ENCODE measurements at regions not wholly inside any gene's neighbourhood (a gene's known extent, or its start where the extent isn't known, plus 50 kb on each side); places are given as distances from the start of the nearest gene placed in this dataset.

DNA sequence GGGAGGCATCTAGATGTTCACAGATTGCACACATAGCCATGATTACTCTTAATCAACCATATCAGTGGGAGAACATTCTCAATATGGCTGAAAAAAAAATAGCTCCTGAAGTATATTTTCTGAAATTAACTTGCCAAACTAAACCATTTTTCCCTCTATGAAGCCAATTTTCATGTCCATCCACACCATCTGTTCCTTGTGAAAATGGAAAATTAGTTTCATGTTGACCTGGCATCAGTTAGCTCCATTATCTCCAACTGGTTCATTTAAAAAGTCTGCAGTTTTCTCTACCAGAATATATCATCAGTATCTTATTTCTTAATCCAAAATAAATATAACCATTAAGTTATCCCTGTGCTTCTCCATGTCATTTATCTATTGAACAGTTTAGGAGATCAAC lies 138.8 kb upstream of the CDH10 start:
- peaks cover 37% of the 10 kb centered on the region for H3K9me3 Mint-ChIP-seq
- H3K4me1 Mint-ChIP-seq (ENCODE audit: low read depth) = no peaks in the 10 kb centered on the region
- no peaks in the 10 kb centered on the region for H3K27me3 Mint-ChIP-seq (ENCODE audit: low read depth)
- H3K36me3 Mint-ChIP-seq (ENCODE audit: low read depth) = no peaks in the 10 kb centered on the region
- H3K27ac Mint-ChIP-seq = no peak overlapping the region
- H3K4me3 Mint-ChIP-seq = no peak overlapping the region

DNA sequence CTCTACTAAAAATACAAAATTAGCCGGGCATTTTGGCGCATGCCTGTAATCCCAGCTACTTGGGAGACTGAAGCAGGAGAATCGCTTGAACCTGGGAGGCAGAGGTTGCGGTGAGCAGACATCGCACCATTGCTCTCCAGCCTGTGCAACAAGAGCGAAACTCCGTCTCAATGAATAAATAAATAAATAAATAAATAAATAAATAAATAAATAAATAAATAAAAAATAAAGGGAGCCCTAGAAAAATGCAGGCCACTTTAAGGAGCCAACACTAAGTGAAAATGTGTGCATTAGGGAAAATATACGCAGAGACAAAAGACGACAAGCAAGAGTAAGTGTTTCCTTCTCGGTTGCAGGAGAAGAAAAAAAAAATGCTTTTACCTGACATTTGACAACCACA lies 132.6 kb upstream of the CDH10 start:
- Mint-ChIP-seq H3K4me1 (ENCODE audit: low read depth) (no peaks in the 10 kb centered on the region), H3K36me3 (ENCODE audit: low read depth) (no peaks in the 10 kb centered on the region), H3K9me3 (peaks cover 33% of the 10 kb centered on the region), H3K27me3 (ENCODE audit: low read depth) (no peaks in the 10 kb centered on the region), H3K4me3 (no peak overlapping the region), H3K27ac (no peak overlapping the region)

DNA sequence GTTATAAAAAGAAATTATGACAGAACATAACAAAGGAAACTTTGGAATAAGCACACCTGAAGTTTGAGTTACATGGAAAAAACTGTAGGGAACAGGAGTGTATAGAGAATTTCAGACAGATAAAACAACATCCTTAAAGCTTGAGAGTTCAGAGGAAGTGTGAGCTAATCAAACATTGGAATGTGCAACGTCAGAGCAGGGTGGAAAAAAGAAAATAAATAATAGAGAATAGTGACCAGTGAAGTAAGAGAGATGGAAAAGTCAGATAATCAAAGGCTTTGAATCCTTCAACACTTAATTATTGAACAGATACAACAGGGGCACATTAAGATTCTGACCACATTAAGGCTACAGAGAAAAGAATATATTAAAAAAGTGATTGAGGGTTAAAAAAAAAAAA lies 128.5 kb upstream of the CDH10 start:
- H3K9me3 Mint-ChIP-seq = peaks cover 24% of the 10 kb centered on the region
- no peaks in the 10 kb centered on the region for H3K36me3 Mint-ChIP-seq (ENCODE audit: low read depth)
- no peak overlapping the region for H3K4me3 Mint-ChIP-seq
- no peaks in the 10 kb centered on the region for H3K4me1 Mint-ChIP-seq (ENCODE audit: low read depth)
- H3K27ac Mint-ChIP-seq = no peak overlapping the region
- no peaks in the 10 kb centered on the region for H3K27me3 Mint-ChIP-seq (ENCODE audit: low read depth)

DNA sequence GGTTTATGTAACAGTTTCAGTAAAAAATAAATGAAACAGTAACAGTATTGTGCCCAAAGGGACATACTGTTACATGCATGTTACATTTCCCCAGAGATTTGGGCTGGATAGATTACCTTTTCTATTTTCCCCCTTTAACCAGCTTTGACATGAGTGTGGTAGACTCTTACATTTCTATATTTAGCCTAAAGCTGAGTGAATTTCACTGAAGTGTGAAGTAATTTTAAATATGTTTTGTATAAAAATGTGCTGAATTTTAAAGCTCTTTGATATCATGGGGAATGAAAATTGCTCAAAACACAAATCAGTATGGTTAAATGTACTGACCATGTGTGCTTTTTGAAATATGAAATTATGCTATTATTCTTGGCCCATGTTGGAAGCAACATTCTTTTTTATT lies 122.3 kb upstream of the CDH10 start:
- H3K27ac Mint-ChIP-seq = no peak overlapping the region
- H3K36me3 Mint-ChIP-seq (ENCODE audit: low read depth) = no peaks in the 10 kb centered on the region
- no peaks in the 10 kb centered on the region for H3K4me1 Mint-ChIP-seq (ENCODE audit: low read depth)
- peaks cover 25% of the 10 kb centered on the region for H3K9me3 Mint-ChIP-seq
- H3K4me3 Mint-ChIP-seq = no peak overlapping the region
- no peaks in the 10 kb centered on the region for H3K27me3 Mint-ChIP-seq (ENCODE audit: low read depth)

DNA sequence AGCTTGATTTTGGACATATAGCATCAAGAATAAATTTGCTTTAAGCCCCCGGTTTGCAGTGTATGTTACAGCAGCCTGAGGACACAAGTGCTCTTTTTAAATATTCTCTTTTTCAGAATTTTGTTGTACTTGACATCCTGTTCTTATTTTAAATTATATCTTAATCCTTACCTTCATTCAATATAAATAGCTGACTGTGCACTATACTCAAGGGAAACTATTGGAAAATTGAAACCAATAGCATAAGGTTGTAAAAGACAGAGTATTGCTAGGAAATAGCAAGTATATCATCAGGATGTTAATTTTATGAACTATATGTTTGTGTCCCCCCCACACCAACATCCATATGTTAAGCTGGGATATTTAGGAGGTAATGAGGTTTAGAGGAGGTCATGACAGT lies 120.4 kb upstream of the CDH10 start:
- no peaks in the 10 kb centered on the region for H3K36me3 Mint-ChIP-seq (ENCODE audit: low read depth)
- H3K4me3 Mint-ChIP-seq = no peak overlapping the region
- H3K27ac Mint-ChIP-seq = no peak overlapping the region
- H3K9me3 Mint-ChIP-seq = peaks cover 32% of the 10 kb centered on the region
- H3K27me3 Mint-ChIP-seq (ENCODE audit: low read depth) = no peaks in the 10 kb centered on the region
- H3K4me1 Mint-ChIP-seq (ENCODE audit: low read depth) = no peaks in the 10 kb centered on the region

DNA sequence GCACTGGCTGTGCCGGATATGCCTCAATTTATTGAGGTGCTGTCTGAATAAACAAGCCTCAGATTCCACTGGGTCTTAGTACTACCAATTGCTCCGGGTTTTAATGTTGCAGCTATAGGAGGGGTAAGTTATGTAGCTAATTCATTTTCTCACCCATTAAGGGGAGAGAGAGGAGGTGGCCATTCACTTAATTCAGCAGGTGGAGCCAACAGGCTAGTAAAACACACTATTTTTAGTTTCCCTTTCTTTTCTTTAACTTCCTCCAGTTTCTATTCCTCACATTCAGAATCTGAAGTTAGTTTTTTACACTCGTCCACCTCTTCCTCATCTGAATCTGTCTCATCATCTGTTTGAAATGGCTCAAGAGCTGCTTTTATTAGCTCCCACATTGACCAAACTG lies 105.6 kb upstream of the CDH10 start:
- Mint-ChIP-seq H3K4me1 (ENCODE audit: low read depth) (no peaks in the 10 kb centered on the region), H3K27ac (no peak overlapping the region), H3K36me3 (ENCODE audit: low read depth) (no peaks in the 10 kb centered on the region), H3K9me3 (peaks cover 48% of the 10 kb centered on the region), H3K27me3 (ENCODE audit: low read depth) (no peaks in the 10 kb centered on the region), H3K4me3 (no peak overlapping the region)

DNA sequence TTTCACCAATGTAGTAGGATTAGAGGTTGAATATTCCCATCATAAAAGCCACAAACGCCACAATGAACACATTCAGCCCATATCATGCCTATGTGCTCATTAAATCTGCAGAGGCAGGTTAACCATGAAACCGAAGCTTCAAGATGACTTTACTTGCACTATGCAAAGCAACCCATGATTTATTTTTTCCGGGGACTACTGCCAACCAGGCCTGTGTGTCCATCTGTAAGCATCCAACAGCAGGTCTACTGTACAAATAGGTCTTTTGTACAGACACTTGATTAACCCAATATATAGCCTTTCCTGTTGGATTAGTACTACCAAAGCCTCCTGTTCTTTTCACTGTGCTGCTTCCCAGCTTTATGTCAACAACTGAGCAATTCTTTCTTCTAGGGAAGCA lies 104.9 kb upstream of the CDH10 start:
- Mint-ChIP-seq H3K27me3 (ENCODE audit: low read depth) (no peaks in the 10 kb centered on the region), H3K4me1 (ENCODE audit: low read depth) (no peaks in the 10 kb centered on the region), H3K36me3 (ENCODE audit: low read depth) (no peaks in the 10 kb centered on the region), H3K27ac (no peak overlapping the region), H3K4me3 (no peak overlapping the region), H3K9me3 (peaks cover 54% of the 10 kb centered on the region)

DNA sequence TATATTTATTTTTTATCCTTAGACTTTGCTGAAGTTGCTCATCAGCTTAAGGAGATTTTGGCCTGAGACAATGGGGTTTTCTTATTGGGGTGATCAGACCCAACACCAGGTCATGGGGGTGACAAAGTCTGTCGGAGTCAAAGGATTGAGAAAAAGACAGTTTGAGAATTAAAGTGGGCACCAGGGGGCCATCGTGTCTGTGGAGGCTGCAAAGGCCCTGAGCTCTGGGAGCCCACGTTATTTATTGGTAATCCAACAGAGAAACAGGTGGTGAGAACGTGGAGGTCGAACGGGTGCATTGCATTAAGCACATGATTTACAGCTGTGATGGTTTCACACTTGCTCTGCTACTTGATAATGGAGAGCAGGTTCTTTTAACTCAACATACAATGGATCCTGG lies 102.5 kb upstream of the CDH10 start:
- Mint-ChIP-seq H3K27ac (no peak overlapping the region), H3K9me3 (peaks cover 41% of the 10 kb centered on the region), H3K4me1 (ENCODE audit: low read depth) (no peaks in the 10 kb centered on the region), H3K27me3 (ENCODE audit: low read depth) (no peaks in the 10 kb centered on the region), H3K36me3 (ENCODE audit: low read depth) (no peaks in the 10 kb centered on the region), H3K4me3 (no peak overlapping the region)

DNA sequence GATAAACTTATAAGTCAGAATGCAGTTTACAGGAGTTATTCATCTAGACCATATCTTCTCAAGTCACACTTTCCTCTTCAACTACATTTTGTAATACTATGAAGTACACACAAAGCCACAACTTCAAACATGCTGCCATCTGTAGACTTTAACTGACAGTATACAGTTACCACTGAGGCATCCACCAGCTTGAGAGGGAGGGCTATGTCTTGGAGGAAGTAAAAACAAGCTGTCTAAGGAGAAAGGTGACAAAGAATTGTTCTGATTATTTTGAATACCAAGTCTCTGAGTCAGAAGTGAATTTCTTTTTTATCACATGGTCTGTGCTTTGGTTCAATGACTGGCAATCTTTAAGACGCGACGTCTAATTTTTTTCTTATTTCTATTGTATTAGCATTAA lies 97.6 kb upstream of the CDH10 start:
- H3K4me3 Mint-ChIP-seq = no peak overlapping the region
- H3K27ac Mint-ChIP-seq = no peak overlapping the region
- H3K27me3 Mint-ChIP-seq (ENCODE audit: low read depth) = no peaks in the 10 kb centered on the region
- H3K36me3 Mint-ChIP-seq (ENCODE audit: low read depth) = no peaks in the 10 kb centered on the region
- no peaks in the 10 kb centered on the region for H3K4me1 Mint-ChIP-seq (ENCODE audit: low read depth)
- peaks cover 26% of the 10 kb centered on the region for H3K9me3 Mint-ChIP-seq

DNA sequence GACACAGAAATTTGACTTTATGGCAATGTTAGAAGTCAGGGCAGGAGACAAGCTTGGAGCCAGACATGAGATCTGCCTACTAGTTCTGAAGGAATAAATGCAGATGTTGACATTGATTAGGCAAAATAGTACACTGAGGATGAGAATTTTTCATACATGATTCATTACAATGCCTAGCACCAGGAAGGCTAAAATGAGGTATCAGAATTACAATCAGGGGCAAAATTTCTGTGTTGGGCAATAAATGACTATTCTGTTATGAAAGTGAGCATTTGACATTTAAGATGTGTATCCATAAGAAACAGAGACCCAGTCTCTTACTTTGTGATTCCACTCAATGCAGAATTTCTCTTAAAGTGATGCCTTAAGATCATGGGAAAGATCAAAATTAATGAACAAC lies 92.4 kb upstream of the CDH10 start:
- Mint-ChIP-seq H3K27me3 (ENCODE audit: low read depth) (no peaks in the 10 kb centered on the region), H3K4me3 (no peak overlapping the region), H3K9me3 (peaks cover 27% of the 10 kb centered on the region), H3K4me1 (ENCODE audit: low read depth) (no peaks in the 10 kb centered on the region), H3K36me3 (ENCODE audit: low read depth) (no peaks in the 10 kb centered on the region), H3K27ac (no peak overlapping the region)

DNA sequence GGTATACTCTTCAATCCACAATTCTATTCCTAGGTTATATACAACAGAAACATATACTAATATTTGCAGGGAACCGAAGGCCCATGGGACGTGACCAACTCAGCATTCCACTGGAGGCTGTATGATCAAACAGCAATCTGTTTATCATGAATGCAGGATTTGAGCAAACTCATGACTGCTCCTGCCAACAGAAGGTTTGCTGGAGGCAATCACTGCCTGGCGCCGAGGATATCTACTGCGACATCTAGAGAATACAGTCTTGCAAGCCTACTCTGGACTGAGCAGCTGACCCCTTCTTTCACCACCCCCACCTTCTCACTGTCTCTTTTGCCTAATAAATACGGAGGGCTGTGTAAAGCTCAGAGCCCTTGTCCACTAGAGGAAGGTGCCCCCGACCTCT lies 90.5 kb upstream of the CDH10 start:
- Mint-ChIP-seq H3K36me3 (ENCODE audit: low read depth) (no peaks in the 10 kb centered on the region), H3K9me3 (peaks cover 29% of the 10 kb centered on the region), H3K27ac (no peak overlapping the region)

DNA sequence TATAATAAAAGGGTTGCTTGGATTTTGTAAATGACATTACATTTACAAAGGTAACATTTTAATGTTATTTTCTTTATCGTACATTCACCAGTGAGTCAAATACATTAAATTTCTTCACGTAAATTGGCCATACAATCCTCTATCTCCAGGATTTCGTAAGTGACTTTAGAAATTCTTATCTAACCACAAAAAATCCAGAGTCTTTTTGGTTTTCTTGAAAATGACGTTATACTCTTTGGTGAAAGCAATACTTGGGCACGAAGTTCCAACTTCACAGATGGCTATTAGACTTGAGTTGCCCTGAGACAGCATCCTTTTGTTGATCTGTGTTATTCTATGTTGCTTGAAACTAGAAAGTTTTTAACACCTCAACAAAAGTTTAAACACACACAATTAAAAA lies 87.4 kb upstream of the CDH10 start:
- Mint-ChIP-seq H3K36me3 (ENCODE audit: low read depth) (no peaks in the 10 kb centered on the region), H3K27ac (no peak overlapping the region), H3K4me3 (no peak overlapping the region), H3K27me3 (ENCODE audit: low read depth) (no peaks in the 10 kb centered on the region), H3K9me3 (peaks cover 46% of the 10 kb centered on the region), H3K4me1 (ENCODE audit: low read depth) (no peaks in the 10 kb centered on the region)

More for the DNA sequence above, 90.5 kb upstream of the CDH10 start:
- no peak overlapping the region for H3K4me3 Mint-ChIP-seq
- no peaks in the 10 kb centered on the region for H3K27me3 Mint-ChIP-seq (ENCODE audit: low read depth)
- no peaks in the 10 kb centered on the region for H3K4me1 Mint-ChIP-seq (ENCODE audit: low read depth)

DNA sequence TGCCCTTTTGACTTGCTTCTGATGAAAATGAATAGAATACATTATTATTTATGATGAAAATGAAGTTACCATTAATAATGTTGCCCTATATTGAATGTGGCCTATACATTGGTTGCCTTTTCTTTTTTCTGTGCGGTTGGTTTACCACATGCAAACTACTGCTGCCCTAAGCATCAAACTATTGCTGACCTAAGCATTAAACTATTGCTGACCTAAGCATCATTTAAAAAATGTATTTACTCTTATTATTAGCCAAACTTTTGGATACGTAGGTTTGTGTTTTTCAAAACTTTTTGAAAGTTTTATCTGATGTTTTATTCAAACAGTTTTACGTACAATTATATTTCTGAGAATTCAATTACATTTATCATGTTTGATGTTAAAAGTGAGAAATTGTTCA lies 76.0 kb upstream of the CDH10 start:
- H3K36me3 Mint-ChIP-seq (ENCODE audit: low read depth) = no peaks in the 10 kb centered on the region
- H3K27me3 Mint-ChIP-seq (ENCODE audit: low read depth) = no peaks in the 10 kb centered on the region
- H3K9me3 Mint-ChIP-seq = peaks cover 21% of the 10 kb centered on the region
- H3K4me3 Mint-ChIP-seq = no peak overlapping the region
- H3K27ac Mint-ChIP-seq = no peak overlapping the region
- H3K4me1 Mint-ChIP-seq (ENCODE audit: low read depth) = no peaks in the 10 kb centered on the region

DNA sequence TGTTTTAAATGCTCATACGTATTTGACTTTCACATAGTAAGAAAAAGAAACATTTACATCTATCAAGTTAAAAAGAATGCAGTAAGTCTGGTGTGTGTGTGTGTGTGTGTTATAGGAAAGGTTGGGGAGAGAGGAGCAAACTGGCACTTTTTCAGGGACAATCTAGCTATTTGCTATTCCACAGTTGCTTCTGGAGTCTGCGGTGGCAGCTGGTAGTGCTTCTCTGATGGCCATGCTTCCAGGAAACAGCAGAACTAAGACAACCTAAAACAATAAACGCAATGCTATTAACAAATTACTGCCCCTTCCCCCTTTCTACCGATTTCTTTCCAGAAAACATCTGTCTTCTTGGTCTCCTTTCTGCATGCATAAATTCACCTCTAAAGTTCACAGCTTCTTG lies 70.0 kb upstream of the CDH10 start:
- peaks cover 6% of the 10 kb centered on the region for H3K9me3 Mint-ChIP-seq
- H3K27ac Mint-ChIP-seq = no peak overlapping the region
- no peak overlapping the region for H3K4me3 Mint-ChIP-seq
- H3K27me3 Mint-ChIP-seq (ENCODE audit: low read depth) = no peaks in the 10 kb centered on the region
- no peaks in the 10 kb centered on the region for H3K36me3 Mint-ChIP-seq (ENCODE audit: low read depth)
- H3K4me1 Mint-ChIP-seq (ENCODE audit: low read depth) = no peaks in the 10 kb centered on the region

DNA sequence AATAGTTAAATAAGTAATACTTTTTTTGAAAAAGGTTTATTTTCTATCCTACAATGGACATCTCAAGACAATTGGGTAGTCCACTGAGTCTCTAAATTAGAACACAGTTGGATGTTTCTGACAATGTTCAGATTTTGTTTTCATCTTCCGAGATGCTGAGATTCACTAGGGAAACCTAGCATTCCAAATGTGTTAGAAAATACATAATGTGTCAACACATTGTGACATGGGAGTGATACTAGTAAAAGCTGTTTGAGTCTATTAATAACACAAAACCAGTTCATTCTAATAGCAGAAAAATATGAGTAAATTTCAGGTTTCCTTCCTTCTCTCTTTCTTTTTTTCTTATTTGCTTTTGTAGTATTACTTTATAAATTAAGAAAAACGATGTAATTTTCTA lies 68.2 kb upstream of the CDH10 start:
- Mint-ChIP-seq H3K4me3 (no peak overlapping the region), H3K27ac (no peak overlapping the region), H3K27me3 (ENCODE audit: low read depth) (no peaks in the 10 kb centered on the region), H3K4me1 (ENCODE audit: low read depth) (no peaks in the 10 kb centered on the region), H3K9me3 (peaks cover 6% of the 10 kb centered on the region), H3K36me3 (ENCODE audit: low read depth) (no peaks in the 10 kb centered on the region)

DNA sequence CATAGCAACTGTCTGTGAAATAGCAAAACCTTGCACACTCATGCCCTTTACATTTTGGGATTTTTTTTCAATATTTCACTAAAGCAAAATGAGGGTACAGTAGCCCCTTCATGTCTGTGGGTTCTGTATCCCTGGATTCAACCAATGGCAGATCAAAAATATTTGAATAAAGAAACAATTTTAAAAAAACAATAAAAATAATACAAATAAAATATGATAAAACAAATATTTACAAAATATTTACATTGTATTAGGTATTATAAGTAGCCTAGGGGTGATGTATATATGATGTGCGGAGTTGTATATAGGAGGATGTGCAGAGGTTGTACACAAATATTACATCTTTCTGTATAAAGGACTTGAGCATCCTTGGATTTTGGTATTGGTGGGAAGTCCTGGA lies 67.3 kb upstream of the CDH10 start:
- H3K27me3 Mint-ChIP-seq (ENCODE audit: low read depth) = no peaks in the 10 kb centered on the region
- H3K4me3 Mint-ChIP-seq = no peak overlapping the region
- no peaks in the 10 kb centered on the region for H3K4me1 Mint-ChIP-seq (ENCODE audit: low read depth)
- no peak overlapping the region for H3K27ac Mint-ChIP-seq
- peaks cover 6% of the 10 kb centered on the region for H3K9me3 Mint-ChIP-seq
- no peaks in the 10 kb centered on the region for H3K36me3 Mint-ChIP-seq (ENCODE audit: low read depth)

Measured in T-helper 1 cell treated with Interleukin-12 subunit alpha and Interleukin-12 subunit beta and Interleukin-4 antibody, amounts not matched to agents 30 μg/mL and 1 μg/mL, for 36 hours (primary cell).